ENCODE measurements at regions not wholly inside any gene's neighbourhood (a gene's known extent, or its start where the extent isn't known, plus 50 kb on each side); places are given as distances from the start of the nearest gene placed in this dataset.

DNA sequence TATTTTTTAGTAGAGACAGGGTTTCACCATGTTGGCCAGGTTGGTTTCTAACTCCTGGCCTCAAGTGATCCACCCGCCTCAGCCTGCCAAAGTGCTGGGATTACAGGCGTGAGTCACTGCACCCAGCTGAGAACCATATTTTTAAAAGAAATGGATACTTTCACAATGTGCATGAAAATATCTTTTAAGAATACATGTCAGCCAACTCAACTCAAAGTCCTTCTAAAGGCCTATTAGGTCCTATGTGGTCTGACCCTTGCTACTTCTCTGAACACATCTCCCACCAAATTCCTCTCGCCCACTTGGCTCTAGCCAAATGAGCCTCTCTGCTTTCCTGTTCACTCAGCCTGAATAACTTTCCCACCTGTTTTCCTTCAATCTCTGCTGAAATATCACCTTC is 119.6 kb downstream of the MTX2 start:
- DNase-seq, result no peak

DNA sequence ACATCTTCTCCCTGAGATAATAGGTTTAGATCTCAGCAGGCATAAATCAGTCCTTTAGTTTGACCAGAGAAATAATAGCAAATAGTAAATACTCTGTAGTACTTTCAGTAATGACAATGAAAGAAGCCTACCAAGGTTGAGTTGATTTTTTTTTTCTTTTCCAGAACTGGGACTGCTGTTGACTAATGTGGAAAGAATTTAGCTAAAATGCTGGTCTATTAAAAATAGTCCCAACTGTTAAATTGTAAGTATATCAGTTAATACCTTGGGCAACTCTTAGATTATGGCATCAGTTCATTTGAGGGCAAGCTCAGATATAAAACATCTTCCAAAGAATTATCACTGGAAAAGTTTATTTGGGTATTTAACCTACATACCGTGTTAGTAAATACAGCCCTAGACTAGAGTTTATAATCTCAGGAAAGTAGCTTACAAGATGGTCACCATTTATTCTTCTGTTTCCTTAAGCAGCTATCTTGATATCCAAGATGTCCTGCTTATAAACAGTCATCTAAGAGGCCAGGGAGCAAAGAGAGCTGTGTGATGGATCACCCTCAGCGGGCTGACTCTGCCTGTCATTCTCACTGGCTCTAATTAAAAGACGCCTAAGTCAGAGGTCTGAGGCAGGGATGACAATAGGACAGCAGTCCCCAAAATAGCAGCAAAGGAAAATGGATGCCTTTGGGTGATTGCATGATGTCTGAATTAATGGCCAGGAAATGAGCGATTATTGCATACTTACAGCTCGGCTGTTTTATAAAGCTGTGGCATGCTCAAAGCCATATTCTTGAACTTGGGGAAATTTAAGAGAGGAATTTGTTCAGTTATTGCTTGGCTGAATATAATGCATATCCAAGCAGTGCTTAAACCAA is 121.3 kb downstream of the MTX2 start:
- no peak for DNase-seq

DNA sequence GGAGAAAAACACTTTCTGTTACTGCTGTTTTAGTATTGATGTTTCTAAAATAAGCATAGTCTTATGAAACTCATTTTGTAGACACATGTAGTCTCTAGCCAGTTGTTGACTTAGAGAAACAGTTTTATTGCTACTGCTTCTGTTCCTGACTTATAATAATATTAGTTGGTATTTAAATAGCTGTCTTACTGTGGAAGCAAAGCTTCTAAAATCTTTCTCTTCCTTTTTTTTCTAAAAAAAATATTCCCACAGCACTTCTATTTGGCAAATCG is 121.8 kb downstream of the MTX2 start:
- DNase-seq, result no peak

DNA sequence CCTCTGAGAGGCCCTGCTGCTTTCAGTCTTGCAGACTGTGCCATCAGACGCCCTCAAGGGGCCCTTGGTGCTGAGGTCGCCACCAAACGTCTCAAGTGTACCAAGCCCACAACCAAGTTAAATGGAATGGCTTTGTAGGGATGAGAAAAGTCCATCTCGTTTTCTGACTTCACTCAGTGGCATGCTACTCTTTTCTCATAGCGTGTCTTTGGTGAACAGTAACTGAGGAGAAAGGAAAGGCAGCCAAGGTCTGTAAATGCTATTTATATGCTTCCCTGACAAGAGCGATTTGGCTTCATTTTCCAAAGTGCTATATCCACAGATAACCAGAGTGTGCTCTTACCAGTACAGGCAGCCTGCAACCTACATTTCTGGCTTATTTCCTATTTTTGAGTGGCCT is 123.0 kb downstream of the MTX2 start:
- no peak for DNase-seq

DNA sequence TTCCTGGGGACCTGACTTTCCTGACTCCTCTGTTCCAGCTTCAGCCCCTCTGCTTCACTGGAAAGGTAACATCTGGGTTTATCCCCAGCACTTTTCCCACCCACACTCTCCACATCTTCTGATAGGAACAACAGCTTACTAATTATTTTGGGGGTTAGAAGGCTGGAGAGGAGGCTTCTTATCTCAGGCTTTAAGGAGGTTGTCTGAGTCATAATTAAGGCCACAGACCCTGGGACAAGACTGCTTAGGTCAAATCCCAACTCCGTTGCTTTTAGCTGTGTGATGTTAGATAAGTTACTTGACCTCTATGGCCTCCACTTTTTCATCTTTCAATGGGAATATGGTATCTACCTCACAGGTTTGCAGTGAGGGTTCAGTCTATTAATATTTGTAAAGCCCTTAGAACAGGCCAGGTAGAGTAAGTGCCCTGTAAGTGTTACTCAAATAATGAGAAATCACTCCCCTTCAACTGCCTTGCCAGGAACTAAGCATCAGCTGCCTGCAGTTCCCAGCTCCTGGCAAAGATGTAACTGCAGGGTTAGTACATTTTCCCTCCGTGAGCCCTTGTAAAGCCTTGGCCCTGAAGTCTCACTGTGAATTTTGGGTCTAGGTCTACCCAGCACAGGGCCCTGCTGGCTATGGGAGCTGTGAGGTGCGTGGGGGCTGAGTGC is 123.6 kb downstream of the MTX2 start:
- DNase-seq, result no peak

DNA sequence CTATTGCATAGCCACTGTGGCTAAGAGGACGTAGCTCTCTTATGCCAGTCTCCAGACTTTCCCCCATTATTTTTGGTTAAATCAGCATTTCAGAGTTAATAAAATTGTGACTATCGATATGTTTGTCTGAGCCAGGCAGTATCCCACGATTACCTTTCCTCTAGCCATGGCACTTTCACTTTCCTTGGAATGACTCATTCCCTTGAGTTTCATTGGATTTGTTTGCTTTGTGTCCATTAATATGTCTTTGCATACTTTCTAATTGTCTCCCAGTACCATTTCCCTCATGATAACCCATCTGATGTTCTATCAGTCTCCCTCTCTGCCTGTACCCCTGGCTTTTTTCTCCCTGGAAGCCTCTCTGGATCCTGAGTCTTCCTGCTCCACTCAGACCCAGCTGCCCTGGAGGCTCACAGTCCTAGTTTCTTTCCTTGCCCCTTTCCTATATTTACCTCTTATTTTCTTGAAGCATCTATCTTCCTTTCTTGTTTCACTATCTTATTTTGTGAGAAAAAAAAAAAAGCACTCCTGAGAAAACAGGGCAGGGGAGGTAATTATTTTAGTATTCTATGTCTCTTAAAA is 126.1 kb downstream of the MTX2 start:
- DNase-seq, result no peak

DNA sequence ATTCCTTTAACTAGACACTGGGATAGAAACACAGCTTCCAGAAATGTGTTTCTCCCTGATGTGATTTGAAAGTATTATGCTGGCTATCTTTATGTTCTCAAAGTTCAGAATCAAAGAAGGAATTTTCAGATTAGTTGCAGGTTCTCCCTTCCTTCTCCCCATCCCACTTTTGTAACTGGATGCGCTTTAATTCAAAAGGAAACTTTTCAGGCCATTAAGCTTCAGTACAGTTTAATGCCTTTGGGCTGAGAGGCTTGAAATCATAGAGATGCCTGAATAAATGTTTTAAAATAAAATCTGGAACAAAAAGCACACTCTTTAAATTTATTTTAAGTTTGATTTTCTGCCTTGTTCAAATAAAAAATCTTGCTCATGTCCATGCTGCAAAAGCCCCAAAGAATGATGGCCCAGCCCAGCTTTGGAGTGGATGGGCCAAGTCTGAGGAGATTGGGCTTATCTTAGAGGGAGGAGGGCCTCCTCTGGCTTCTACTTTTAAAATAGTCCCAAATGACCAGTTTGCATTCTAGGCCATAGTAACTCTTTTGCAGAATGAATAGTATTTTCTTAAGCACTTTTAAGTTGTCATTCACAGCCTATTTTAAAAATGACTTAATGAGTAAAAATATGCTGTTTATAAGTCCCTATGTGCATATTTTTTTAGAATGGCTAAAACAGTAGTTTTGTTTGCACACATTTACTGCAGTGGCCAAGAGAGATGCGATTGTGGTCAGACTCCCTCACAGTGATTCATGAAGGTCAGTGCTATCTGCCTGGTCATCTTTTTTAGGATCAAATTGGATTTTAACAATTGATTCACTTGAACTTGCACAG is 129.2 kb downstream of the MTX2 start:
- DNase-seq, result no peak

DNA sequence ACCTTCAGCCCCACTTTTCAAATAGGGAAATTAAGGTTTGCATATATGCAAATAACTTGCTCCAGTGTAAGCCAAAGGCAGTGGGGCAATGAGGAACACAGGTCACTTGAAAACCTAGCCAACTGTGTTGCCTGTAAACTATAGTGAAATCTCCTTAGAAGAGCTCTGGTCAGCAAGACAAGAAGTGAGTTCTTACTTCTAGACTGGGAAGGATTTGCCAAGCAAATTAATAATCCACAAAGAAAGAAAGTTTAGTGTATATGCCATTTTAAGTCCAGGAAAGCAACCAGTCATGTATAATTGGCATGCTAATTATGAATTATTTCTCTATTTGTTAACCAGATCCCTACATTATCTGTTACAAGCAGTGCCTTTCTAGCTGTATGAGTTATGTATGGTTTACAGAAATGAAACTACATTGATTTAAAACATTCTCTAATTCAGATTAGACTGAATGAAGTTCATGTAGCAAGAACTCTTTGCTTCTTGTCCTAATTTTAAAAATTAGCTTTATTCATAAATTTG is 129.9 kb downstream of the MTX2 start:
- no peak for DNase-seq

DNA sequence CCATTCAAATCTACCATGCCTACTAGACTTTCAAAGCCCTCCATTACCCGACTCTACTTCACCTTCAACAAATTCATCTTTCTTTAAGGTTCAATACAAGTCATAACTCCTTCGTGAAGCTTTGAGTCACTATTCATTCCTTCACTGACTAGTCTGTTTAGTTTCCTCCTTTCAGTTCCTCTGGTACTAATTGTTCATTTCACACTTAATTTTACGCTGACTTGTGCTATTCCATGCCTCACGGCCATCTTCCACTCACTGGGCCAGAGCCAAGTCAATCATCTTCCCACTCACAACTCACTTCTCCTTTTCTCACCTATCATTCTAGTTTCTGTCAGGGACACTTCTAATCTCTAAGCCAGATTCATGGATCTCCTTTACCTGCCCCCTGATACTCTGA is 136.2 kb downstream of the MTX2 start:
- DNase-seq, result no peak

DNA sequence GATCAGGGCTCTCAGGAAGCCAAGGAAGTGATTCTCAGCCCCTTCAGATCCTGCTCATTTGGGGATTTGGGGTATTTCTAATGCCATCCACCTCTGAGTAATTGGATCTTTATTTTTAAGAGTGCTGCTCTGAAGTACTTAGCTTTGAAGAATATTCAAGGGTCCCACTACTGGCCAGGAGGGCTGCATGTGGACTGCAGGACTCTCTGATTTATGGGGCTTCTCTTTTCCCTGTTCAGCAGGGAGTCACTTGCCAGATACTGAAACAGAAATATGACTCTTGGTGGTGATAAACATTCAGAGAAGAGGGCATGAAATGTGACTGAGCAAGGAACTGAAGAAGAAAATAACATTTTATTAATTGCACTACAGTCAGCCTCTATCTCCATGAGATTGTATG is 138.5 kb downstream of the MTX2 start:
- DNase-seq, result no peak

DNA sequence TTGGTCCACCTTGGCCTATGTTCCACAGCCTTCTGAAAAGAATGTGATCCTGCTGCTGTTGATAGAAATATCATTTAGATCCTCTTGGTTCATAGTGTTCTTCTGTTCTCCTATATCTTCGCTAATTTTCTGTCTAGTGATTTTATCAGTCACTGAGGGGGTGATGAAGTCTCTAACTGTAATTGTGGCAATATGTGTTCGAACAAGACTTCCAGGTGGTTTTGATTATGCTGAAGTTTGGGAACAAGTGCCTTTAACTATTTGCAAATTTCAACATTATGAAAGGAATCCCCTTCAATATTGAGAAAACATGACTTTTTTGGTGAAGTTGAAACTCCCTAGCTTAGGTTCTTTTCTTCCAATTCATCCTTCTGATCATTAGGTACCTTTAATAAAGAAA is 140.4 kb downstream of the MTX2 start:
- no peak for DNase-seq

DNA sequence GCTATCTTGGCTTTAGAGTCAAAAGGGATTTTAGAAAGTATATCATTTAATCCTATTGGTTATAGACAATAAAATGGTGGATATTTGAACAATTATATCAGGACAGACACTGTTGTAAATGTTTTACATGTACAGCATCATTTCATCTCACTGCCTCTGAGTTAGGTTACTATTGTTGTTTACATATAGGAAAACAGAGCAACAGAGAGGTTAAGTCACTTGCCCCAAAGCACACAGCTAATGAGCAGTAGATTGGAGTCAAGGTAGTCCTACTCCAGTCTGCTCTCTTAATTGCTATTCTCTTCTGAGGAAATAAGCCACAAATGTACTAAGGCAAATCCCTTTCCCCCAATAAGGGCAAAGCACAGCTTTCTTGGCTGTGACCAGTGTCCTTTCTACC is 142.9 kb downstream of the MTX2 start:
- no peak for DNase-seq

DNA sequence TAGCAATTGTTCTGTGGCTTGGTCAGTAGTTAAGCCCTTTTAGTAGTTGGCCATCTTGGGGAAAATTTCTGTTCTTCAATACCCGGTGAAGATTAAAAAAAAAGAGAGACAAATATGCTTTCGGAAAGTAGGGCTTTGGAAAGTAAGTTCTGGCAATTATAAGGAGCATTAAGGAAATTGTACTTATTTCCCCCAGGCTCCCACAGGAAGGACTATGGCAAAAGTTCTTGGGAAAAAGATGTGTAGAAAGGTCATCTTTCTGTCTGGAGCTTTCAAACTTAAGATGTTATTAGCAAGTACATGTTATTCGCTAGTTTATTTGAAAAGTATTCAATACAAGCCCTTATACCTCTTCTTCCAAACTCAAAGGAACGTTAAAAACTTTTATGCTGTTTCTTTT is 144.5 kb downstream of the MTX2 start:
- no peak for DNase-seq

DNA sequence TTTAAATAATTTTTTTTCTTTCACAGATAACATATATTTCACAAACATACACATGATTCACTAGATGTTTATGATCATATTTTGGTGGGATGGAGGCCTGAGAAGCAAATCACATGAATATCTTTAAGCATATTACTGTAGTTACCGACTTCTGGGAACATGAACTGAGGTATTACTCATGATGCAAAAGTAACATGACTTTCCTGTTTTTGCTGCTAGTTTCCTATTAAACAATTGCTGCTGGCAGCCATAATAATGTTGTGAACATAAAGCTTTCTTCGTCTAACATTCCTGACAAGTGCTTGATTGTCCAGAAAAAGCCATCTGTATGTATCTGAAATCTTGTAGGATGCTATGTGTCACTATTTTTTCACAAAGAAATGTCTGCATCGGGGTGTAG is 145.4 kb downstream of the MTX2 start:
- no peak for DNase-seq

DNA sequence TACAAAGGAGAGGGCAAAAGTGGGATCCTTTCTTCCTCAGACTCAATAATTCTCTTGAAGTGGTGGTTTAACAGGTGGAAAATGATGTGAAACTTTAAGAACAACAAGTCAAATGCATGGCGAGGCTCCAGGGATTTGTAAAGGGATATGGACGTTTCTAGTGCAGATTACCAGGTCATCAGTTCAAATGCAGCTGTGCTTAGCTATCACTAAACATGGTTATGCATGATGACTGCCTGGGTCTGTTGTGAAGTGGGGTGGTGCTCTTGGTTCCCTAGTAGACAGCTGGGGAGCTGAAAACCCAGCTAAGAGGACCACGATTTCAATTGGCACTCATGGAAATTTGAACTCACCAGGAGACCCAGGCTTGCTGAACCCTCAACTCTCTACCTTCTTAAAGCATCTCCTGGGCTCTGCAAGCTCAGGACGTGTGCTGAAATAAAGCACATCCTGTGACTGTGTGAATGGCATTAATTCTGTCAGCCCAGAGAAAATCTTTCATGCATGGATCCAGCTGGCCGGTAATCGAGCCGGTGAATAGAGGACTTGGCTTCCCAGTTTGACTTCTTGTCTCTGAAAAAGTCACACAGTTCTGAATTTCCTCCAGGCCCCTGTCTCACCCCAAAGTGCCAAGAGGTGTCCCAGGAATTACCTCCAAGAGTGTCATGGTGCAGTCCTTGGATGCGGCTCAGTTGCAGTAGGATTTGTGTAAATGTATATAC is 146.1 kb downstream of the MTX2 start:
- no peak for DNase-seq

DNA sequence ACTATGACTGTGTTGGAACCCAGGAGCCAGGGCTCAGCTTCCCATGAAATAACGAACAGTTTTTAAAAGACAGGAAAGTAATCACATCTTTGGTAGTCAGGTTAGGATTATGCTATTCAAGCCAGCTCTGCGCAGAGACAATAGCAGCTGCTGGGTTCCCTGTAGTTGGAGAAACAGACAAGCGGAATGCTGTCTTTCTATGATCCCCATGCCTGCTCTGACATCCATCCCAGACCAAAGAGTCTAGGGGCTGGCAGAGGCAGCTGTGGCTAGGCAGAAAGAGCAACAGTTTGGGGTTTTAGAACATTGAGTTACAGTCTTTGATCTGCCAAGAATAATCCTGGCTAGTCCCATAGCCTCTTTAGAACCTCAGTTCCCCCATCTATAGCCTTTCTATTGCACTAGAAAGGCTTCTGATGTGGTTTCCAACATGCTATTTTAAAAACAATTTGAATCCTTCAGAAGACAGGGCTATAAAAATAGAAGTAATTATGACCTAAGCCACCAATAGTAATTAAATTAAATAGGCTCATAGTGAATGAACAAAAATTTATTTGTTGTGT is 146.8 kb downstream of the MTX2 start:
- no peak for DNase-seq

DNA sequence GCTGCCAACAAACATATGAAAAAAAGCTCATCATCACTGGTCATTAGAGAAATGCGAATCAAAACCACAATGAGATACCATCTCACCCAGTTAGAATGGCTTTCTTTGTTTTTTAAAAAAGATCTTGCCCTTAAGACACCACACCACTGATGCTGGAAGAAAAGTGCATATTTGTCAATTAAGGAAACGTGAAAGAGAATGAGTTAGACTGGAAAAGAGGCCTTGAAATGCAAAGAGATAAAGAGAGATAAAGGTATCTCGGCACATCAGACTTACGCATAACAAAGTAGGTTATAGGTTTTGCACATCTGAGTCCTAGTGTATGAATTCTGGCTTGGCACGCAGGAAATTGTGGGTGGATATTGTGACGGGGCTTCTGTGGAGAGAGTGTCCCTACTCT is 149.5 kb downstream of the MTX2 start:
- no peak for DNase-seq

DNA sequence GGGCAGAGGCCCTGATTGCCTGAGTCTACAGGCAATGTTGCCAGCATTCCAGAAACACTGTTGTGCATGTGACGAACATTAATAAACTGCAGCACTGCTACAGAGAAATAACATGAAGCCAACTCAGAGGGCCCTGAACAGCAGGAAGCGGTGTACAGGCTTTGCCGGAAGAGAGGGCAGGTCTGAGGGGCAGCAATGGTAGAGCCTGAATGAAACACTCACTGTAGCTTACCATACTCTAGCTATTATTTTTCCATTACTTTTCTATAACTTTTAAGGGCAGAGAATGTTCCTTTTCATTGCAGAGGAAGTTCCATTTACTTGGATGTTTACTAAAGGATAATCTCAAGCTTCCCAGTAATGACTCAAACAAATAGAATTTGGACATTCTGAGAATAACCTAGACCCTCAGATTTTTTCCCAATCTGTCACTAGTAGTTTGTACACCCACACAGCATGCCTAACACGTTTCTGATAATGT is 150.4 kb downstream of the MTX2 start:
- DNase-seq, result no peak

DNA sequence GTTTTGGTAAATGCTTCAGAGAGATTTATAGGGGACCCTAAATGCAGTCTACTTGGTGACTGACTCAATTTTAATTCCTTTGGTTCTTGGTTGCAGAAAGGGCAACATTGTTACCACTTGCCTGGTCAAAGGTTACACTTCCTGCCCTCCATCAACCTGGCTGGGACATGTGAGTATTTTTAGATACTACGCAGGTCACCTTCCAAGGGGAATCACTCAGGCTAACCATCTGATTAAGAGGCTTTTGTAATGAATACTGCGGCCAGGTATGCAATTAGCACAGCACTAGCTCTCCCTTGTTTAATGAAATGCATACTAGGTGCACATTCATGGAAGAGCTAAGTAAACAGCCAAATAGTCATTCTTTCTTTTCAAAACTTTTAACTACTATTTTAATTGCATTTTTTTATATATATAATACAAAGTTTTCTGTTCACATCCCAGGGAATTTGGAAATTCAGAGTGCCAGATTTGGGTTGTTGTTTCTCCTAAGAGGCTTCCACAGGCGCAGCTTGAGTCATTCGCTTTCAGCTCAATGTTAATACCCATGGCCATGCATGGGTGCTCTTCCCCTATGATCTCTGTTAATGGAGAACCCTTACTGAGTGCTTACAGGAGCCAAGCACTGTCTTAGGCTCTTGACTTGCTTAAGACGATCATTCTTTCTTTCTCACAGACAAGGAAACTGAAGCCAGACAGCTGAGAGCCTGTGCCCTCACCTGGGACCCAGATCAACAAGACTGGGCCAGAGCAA is 152.2 kb downstream of the MTX2 start:
- no peak for DNase-seq

DNA sequence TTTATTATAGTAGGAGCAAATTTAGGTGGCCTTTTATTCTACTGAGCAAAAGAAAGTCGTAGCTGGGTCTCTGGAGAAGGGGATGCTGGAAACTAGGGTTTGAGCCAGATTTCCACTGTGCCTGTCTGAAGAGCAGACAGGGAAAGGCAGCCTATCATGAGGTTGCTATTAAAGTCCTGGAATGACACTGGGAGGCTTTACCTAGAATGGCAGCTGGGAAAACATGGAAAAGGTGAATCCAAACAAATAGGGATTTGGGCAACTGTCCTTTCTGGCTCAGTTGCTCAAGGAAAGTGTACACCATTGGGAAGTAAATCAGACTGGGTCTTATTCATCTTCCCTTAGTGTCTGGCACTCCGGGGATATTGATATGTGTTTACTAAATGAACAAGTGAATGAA is 154.6 kb downstream of the MTX2 start:
- no peak for DNase-seq

DNA sequence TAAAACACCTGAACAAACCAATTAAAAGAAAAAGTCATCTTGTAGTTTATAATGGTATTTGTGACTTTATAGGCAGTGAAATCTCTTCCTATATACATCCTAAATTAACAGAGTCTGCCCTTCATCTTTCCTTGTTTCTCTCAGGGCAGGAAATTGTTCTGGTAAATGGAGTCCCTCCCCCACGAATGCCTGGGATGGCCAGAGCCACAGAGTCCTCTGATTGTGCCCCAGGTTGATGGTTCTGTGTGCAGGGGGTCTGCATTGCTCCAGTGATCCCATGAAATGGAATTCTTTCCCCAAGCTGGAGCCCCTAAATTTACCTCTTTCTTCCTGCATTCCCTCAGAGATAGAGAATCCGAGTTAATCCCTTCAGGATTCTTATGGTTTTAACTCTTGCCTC is 155.5 kb downstream of the MTX2 start:
- no peak for DNase-seq
